Psoas muscle (tissue), 7 donors: ENCODE measurements at regions not wholly inside any gene's neighbourhood (a gene's known extent, or its start where the extent isn't known, plus 50 kb on each side); places are given as distances from the start of the nearest gene placed in this dataset.
A peak's percentile ranks its signal among the peaks of the same experiment; 100 is the strongest.

Experiments
- ATAC-seq, 4 donors: fragments of 200-7000 bp; cut with Tn5 transposase; one replicate each; pipeline ENCODE4 v1.9.1; 2020; ENCODE audit warnings: moderate library complexity in 3 of 4, mild to moderate bottlenecking in 2 of 4
- DNase-seq, 2 donors: peaks; one replicate each; pipeline ENCODE4 v3.0.0-alpha.2; 2020
- H3K27ac ChIP-seq: fragments of 200-600 bp; one replicate; pipeline ENCODE4 v1.8.0; 2022
- H3K27me3 ChIP-seq, 3 donors: fragments of 200-600 bp in 1 of 3; one replicate each; pipeline versions ENCODE4 v1.6.1 to v1.8.0; 2013 to 2022; ENCODE audit warnings: low read length in 2 of 3, mild to moderate bottlenecking in 2 of 3, moderate library complexity in 1 of 3; ENCODE audit not compliant: insufficient read depth in 3 of 3
- H3K36me3 ChIP-seq, 2 donors: fragments of 200-600 bp in 1 of 2; one replicate each; pipeline versions ENCODE4 v1.6.1 to v1.8.0; 2013 to 2022; ENCODE audit warnings: low read depth in 1 of 2, mild to moderate bottlenecking in 1 of 2, moderate library complexity in 1 of 2; ENCODE audit not compliant: insufficient read depth in 1 of 2
- H3K4me1 ChIP-seq: fragments of 200-600 bp; one replicate; pipeline ENCODE4 v1.8.0; 2022
- H3K4me3 ChIP-seq: fragments of 200-600 bp; one replicate; pipeline ENCODE4 v1.8.0; 2022; ENCODE audit warnings: mild to moderate bottlenecking
- H3K9me3 ChIP-seq: fragments of 200-600 bp; one replicate; pipeline ENCODE4 v1.8.0; 2022
- CTCF ChIP-seq: fragments of 200-600 bp; IDR thresholded peaks from one replicate; pipeline ENCODE4 v1.8.0; 2022; ENCODE audit warnings: antibody characterized with exemption
- WGBS, 3 donors: extraction: QIAGEN DNeasy Blood & Tissue Kit; methylation state at CpG; one replicate each; pipeline versions ENCODE4 v1.1.6 to v1.1.7; 2013; 5-methylcytosine and 5-hydroxymethylcytosine counted together
- intact Hi-C, 2 donors: fragments of 100-400 bp; cut with DNase I; formaldehyde crosslinking; loops; one replicate each; pipeline versions ENCODE4 v1.11.0 to v1.14.2; 2022
- donor health status: healthy with polysubstance abuse.
- donor health status: DM: no; HTN: no; CAD: no; lungs with moderate emphysema.
- donor health status: Bipolar disorder and iron deficiency.
- donor health status: healthy.
- donor health status: DM: yes; HTN: yes; CAD: no.
- donor health status: DM: no; HTN: no; CAD: no.
- donor health status: DM: yes; HTN: yes; CAD: no.

- no peak overlapping the region for H3K27ac ChIP-seq
- ATAC-seq = peak in 2 of 4 donors; percentile 33 to 41
- H3K4me3 ChIP-seq = no peak overlapping the region
- H3K27me3 ChIP-seq = no peaks in the 10 kb centered on the region
- H3K4me1 ChIP-seq = no peaks in the 10 kb centered on the region
- intact Hi-C loops = no loop called here
- no peaks in the 10 kb centered on the region for H3K9me3 ChIP-seq
- no peak for DNase-seq
- 85 to 89% (median 85%) methylated on average over 7 of the region's 7 CpGs for WGBS, 3 donors
- TF ChIP-seq CTCF = no peak
- no peaks in the 10 kb centered on the region for H3K36me3 ChIP-seq
These were observed 241.0 kb downstream of the QKI start for GRCh38 chr6:163655217-163656121.

- intact Hi-C loops = no loop called here
- peak in 3 of 4 donors; percentile 59 to 71 (median 68) for ATAC-seq
- 77 to 86% (median 82%) methylated on average over 7 of the region's 7 CpGs for WGBS, 3 donors
These were observed 237.6 kb downstream of the QKI start for GRCh38 chr6:163651915-163652668.

GRCh38 chr6:163651426-163651825 is 236.9 kb downstream of the QKI start:
- no peak for ATAC-seq
- no peak for DNase-seq
- TF ChIP-seq CTCF = no peak
- Histone ChIP-seq H3K9me3 (no peaks in the 10 kb centered on the region), H3K27ac (no peak overlapping the region), H3K27me3 (no peaks in the 10 kb centered on the region), H3K4me3 (no peak overlapping the region), H3K36me3 (no peaks in the 10 kb centered on the region), H3K4me1 (no peaks in the 10 kb centered on the region)
- WGBS, 3 donors = 81 to 89% (median 86%) methylated on average over 3 of the region's 3 CpGs
- intact Hi-C loops = no loop called here

More at GRCh38 chr6:163651915-163652668, 237.6 kb downstream of the QKI start:
- no peaks in the 10 kb centered on the region for H3K27me3 ChIP-seq
- no peaks in the 10 kb centered on the region for H3K4me1 ChIP-seq
- H3K36me3 ChIP-seq = no peaks in the 10 kb centered on the region
- no peak overlapping the region for H3K27ac ChIP-seq
- no peak for TF ChIP-seq CTCF
- no peak overlapping the region for H3K4me3 ChIP-seq
- DNase-seq = no peak
- H3K9me3 ChIP-seq = no peaks in the 10 kb centered on the region

GRCh38 chr6:163648868-163649267 is 234.3 kb downstream of the QKI start:
- intact Hi-C loops = no loop called here
- TF ChIP-seq CTCF = no peak
- Histone ChIP-seq H3K4me1 (no peaks in the 10 kb centered on the region), H3K27ac (no peak overlapping the region), H3K27me3 (no peaks in the 10 kb centered on the region), H3K36me3 (no peaks in the 10 kb centered on the region), H3K4me3 (no peak overlapping the region), H3K9me3 (no peaks in the 10 kb centered on the region)
- peak in 1 of 4 donors; percentile 61 for ATAC-seq
- 67 to 95% (median 83%) methylated on average over 8 of the region's 8 CpGs for WGBS, 3 donors
- no peak for DNase-seq
